ENCODE measurements at regions not wholly inside any gene's neighbourhood (a gene's known extent, or its start where the extent isn't known, plus 50 kb on each side); places are given as distances from the start of the nearest gene placed in this dataset.
A peak's percentile ranks its signal among the peaks of the same experiment; 100 is the strongest.

- no peak for TF ChIP-seq CTCF (conservative IDR thresholded peaks at IDR 0.05; ENCODE audit: low read depth in 2 of 2)
- TF ChIP-seq ETS1 (IDR thresholded peaks at IDR 0.05): no peak
- no peak for TF ChIP-seq ZNF114 (CRISPR knock-in tag; IDR thresholded peaks at IDR 0.05)
- TF ChIP-seq JUNB (IDR thresholded peaks at IDR 0.05; ENCODE audit: unreplicated experiment): no peak
- TF ChIP-seq EZH2phosphoT487 (IDR thresholded peaks at IDR 0.05; ENCODE audit: unreplicated experiment): no peak
- TF ChIP-seq STAT1 (IDR thresholded peaks at IDR 0.05; ENCODE audit: unreplicated experiment): no peak
- no peak for TF ChIP-seq EZH2 (IDR thresholded peaks at IDR 0.05; ENCODE audit: low read depth, unreplicated experiment)
- no peak for TF ChIP-seq NANOG (IDR thresholded peaks at IDR 0.05; ENCODE audit: borderline replicate concordance)
Observed at GRCh38 chr6:54730767-54731630, 115.6 kb upstream of the FAM83B start (continued).

GRCh38 chr6:54737247-54737646, 109.3 kb upstream of the FAM83B start:
- Mint-ChIP-seq H3K4me3 (no peak overlapping the region), H3K27ac (no peak overlapping the region), H3K27me3 (ENCODE audit: insufficient read depth, low read depth, poor library complexity) (peaks cover 4% of the 10 kb centered on the region), H3K36me3 (ENCODE audit: low read depth) (0 out of 3 replicates have a peak, but pooled peaks cover 3% of the 10 kb centered on the region), H3K9me3 (peaks cover 2% of the 10 kb centered on the region; the same call in 1 of the 3 replicates), H3K4me1 (no peaks in the 10 kb centered on the region)
- no peak overlapping the region for H3K27ac ChIP-seq (ENCODE audit: low read depth)
- TF ChIP-seq REST (IDR thresholded peaks at IDR 0.05; ENCODE audit: unreplicated experiment) (no peak), CTCF (conservative IDR thresholded peaks at IDR 0.05; ENCODE audit: low read depth in 2 of 2) (peak; percentile 65 to 71)
- no peak overlapping the region for H3K4me2 ChIP-seq
- DNase-seq (ENCODE audit: low spot score) (peak; percentile 75), ATAC-seq (peak; percentile 55; the same call in 2 of the 3 replicates)
- no peak overlapping the region for H2AFZ ChIP-seq
- H3K36me3 ChIP-seq (ENCODE audit: insufficient read depth): no peaks in the 10 kb centered on the region
- no peaks in the 10 kb centered on the region for H3F3A ChIP-seq (replicated peaks; ENCODE audit: low read depth)
- H3K79me2 ChIP-seq (replicated peaks; ENCODE audit: insufficient read depth): no peaks in the 10 kb centered on the region
- H3K4me3 ChIP-seq: no peak overlapping the region
- H3K9me2 ChIP-seq (ENCODE audit: insufficient read depth): 0 out of 2 replicates have a peak, but pooled peaks cover 3% of the 10 kb centered on the region
- no peaks in the 10 kb centered on the region for H3K27me3 ChIP-seq (ENCODE audit: insufficient read depth)
- H4K20me1 ChIP-seq (replicated peaks; ENCODE audit: insufficient read depth): no peaks in the 10 kb centered on the region
- H3K4me1 ChIP-seq (ENCODE audit: insufficient read depth): no peaks in the 10 kb centered on the region
